Activated CD8-positive, alpha-beta T cell treated with anti-CD3 and anti-CD28 coated beads for 36 hours (primary cell): ENCODE measurements at regions not wholly inside any gene's neighbourhood (a gene's known extent, or its start where the extent isn't known, plus 50 kb on each side); places are given as distances from the start of the nearest gene placed in this dataset.

Experiments used
- ATAC-seq: fragments of 200-7000 bp; cut with Tn5 transposase; one replicate; pipeline ENCODE4 v1.10.0; 2021; ENCODE audit warnings: mild to moderate bottlenecking, moderate library complexity
- CTCF ChIA-PET: fragments of 350-600 bp; sonication (Branson Sonifier 250); formaldehyde crosslinking; loops from one replicate; lab custom pipeline; 2021; ENCODE audit warnings: antibody characterized with exemption; lab: Charles Lee
- POLR2A ChIA-PET: fragments of 350-600 bp; sonication (Branson Sonifier 250); formaldehyde crosslinking; loops from one replicate; lab custom pipeline; 2021; ENCODE audit warnings: antibody characterized with exemption; lab: Charles Lee
- DNase-seq: peaks from one replicate; pipeline ENCODE4 v3.0.0-alpha.2; 2020
- H3K27ac Mint-ChIP-seq: one replicate; pipeline ENCODE4 v1.8.0; 2021; ENCODE audit warnings: mild to moderate bottlenecking, mixed read lengths
- H3K27me3 Mint-ChIP-seq: one replicate; pipeline ENCODE4 v1.8.0; 2021; ENCODE audit warnings: mixed read lengths
- H3K36me3 Mint-ChIP-seq: one replicate; pipeline ENCODE4 v1.8.0; 2021; ENCODE audit warnings: low read depth, mixed read lengths
- H3K4me1 Mint-ChIP-seq: one replicate; pipeline ENCODE4 v1.8.0; 2021; ENCODE audit warnings: low read depth, mixed read lengths
- H3K4me3 Mint-ChIP-seq: one replicate; pipeline ENCODE4 v1.8.0; 2021; ENCODE audit warnings: mild to moderate bottlenecking, moderate library complexity, mixed read lengths
- H3K9me3 Mint-ChIP-seq: one replicate; pipeline ENCODE4 v1.8.0; 2021; ENCODE audit warnings: mixed read lengths
- CTCF ChIP-seq: fragments of 200-600 bp; IDR thresholded peaks from one replicate; pipeline ENCODE4 v1.8.0; 2022; ENCODE audit warnings: antibody characterized with exemption, mild to moderate bottlenecking
- intact Hi-C: fragments of 100-400 bp; cut with micrococcal nuclease; formaldehyde crosslinking; loops from one replicate; pipeline ENCODE4 v1.10.0; 2022

GRCh38 chr4:14308229-14308651 is 680.7 kb upstream of the BOD1L1 start:
- Mint-ChIP-seq H3K4me1 (no peaks in the 10 kb centered on the region), H3K27ac (no peak overlapping the region), H3K27me3 (no peaks in the 10 kb centered on the region), H3K36me3 (no peaks in the 10 kb centered on the region), H3K4me3 (no peak overlapping the region), H3K9me3 (no peaks in the 10 kb centered on the region)
- DNase-seq (no peak), ATAC-seq (no peak)
- TF ChIP-seq CTCF: no peak
- intact Hi-C loops: no loop called here
- ChIA-PET POLR2A (no interaction called here), CTCF (interaction anchor here (0.6 kb wide), 1 partner anchor 1529 kb away, joined by 3 read pairs; no protein-coding TSS in a partner anchor)

- ChIA-PET CTCF (no interaction called here), POLR2A (no interaction called here)
- Mint-ChIP-seq H3K36me3 (no peaks in the 10 kb centered on the region), H3K27ac (no peak overlapping the region), H3K4me3 (no peak overlapping the region), H3K4me1 (no peaks in the 10 kb centered on the region), H3K27me3 (no peaks in the 10 kb centered on the region), H3K9me3 (no peaks in the 10 kb centered on the region)
- intact Hi-C loops: no loop called here
- ATAC-seq (no peak), DNase-seq (no peak)
- no peak for TF ChIP-seq CTCF
Observed at GRCh38 chr4:14309431-14309830, 681.9 kb upstream of the BOD1L1 start.

- ATAC-seq: no peak
Observed at GRCh38 chr4:14313757-14314156, 686.2 kb upstream of the BOD1L1 start.

GRCh38 chr4:14315129-14315528 is 687.2 kb upstream of the CPEB2 start:
- TF ChIP-seq CTCF: no peak
- Mint-ChIP-seq H3K4me1 (no peaks in the 10 kb centered on the region), H3K27ac (no peak overlapping the region), H3K27me3 (no peaks in the 10 kb centered on the region), H3K4me3 (no peak overlapping the region), H3K36me3 (no peaks in the 10 kb centered on the region), H3K9me3 (no peaks in the 10 kb centered on the region)
- intact Hi-C loops: no loop called here
- CTCF ChIA-PET: no interaction called here
- no peak for DNase-seq
- POLR2A ChIA-PET: no interaction called here
- no peak for ATAC-seq

More at GRCh38 chr4:14313757-14314156, 686.2 kb upstream of the BOD1L1 start:
- Mint-ChIP-seq H3K4me3 (no peak overlapping the region), H3K36me3 (no peaks in the 10 kb centered on the region), H3K27me3 (no peaks in the 10 kb centered on the region), H3K4me1 (no peaks in the 10 kb centered on the region), H3K27ac (no peak overlapping the region), H3K9me3 (no peaks in the 10 kb centered on the region)
- intact Hi-C loops: no loop called here
- ChIA-PET POLR2A (no interaction called here), CTCF (no interaction called here)
- DNase-seq: no peak
- TF ChIP-seq CTCF: no peak

GRCh38 chr4:14317351-14317750 is 684.9 kb upstream of the CPEB2 start:
- Mint-ChIP-seq H3K36me3 (no peaks in the 10 kb centered on the region), H3K9me3 (no peaks in the 10 kb centered on the region), H3K27ac (no peak overlapping the region), H3K27me3 (no peaks in the 10 kb centered on the region), H3K4me3 (no peak overlapping the region), H3K4me1 (no peaks in the 10 kb centered on the region)
- POLR2A ChIA-PET: no interaction called here
- CTCF ChIA-PET: no interaction called here
- intact Hi-C loops: no loop called here
- no peak for DNase-seq
- ATAC-seq: no peak
- TF ChIP-seq CTCF: no peak
